Vagina (tissue), 2 donors: ENCODE measurements at regions not wholly inside any gene's neighbourhood (a gene's known extent, or its start where the extent isn't known, plus 50 kb on each side); places are given as distances from the start of the nearest gene placed in this dataset.

Experiments used
- POLR2A ChIP-seq, 2 donors: fragments of 450-650 bp; IDR thresholded peaks; one replicate each; pipeline ENCODE4 v1.6.1; 2017; ENCODE audit warnings: antibody characterized with exemption in 2 of 2, mild to moderate bottlenecking in 2 of 2, moderate library complexity in 2 of 2
- TF ChIP-seq, protein P1 (sequence below), 3 experiments: fragments of 450-650 bp in 2 of 3; fragments of 200-600 bp in 1 of 3; sonication (generic) in 1 of 3; IDR thresholded peaks; one replicate each; pipeline ENCODE4 v1.5.1; 2017 to 2019; ENCODE audit warnings: antibody characterized with exemption in 3 of 3, mild to moderate bottlenecking in 2 of 3, moderate library complexity in 2 of 3

GRCh38 chr6:101208152-101208551, 185.4 kb upstream of the GRIK2 start:
- TF ChIP-seq POLR2A (IDR thresholded peaks at IDR 0.05): no peak
- TF ChIP-seq, protein P1, sequence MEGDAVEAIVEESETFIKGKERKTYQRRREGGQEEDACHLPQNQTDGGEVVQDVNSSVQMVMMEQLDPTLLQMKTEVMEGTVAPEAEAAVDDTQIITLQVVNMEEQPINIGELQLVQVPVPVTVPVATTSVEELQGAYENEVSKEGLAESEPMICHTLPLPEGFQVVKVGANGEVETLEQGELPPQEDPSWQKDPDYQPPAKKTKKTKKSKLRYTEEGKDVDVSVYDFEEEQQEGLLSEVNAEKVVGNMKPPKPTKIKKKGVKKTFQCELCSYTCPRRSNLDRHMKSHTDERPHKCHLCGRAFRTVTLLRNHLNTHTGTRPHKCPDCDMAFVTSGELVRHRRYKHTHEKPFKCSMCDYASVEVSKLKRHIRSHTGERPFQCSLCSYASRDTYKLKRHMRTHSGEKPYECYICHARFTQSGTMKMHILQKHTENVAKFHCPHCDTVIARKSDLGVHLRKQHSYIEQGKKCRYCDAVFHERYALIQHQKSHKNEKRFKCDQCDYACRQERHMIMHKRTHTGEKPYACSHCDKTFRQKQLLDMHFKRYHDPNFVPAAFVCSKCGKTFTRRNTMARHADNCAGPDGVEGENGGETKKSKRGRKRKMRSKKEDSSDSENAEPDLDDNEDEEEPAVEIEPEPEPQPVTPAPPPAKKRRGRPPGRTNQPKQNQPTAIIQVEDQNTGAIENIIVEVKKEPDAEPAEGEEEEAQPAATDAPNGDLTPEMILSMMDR (IDR thresholded peaks at IDR 0.05): no peak
